GM19455 (cell line): ENCODE measurements at regions not wholly inside any gene's neighbourhood (a gene's known extent, or its start where the extent isn't known, plus 50 kb on each side); places are given as distances from the start of the nearest gene placed in this dataset.

Experiments
- ATAC-seq: cut with Tn5 transposase; IDR thresholded peaks from one replicate; pipeline ENCODE4 v1.9.1; 2021; ENCODE audit not compliant: unreplicated experiment

GRCh38 chrX:66328950-66329596, 165.0 kb downstream of the HEPH start:
- ATAC-seq = no peak

DNA sequence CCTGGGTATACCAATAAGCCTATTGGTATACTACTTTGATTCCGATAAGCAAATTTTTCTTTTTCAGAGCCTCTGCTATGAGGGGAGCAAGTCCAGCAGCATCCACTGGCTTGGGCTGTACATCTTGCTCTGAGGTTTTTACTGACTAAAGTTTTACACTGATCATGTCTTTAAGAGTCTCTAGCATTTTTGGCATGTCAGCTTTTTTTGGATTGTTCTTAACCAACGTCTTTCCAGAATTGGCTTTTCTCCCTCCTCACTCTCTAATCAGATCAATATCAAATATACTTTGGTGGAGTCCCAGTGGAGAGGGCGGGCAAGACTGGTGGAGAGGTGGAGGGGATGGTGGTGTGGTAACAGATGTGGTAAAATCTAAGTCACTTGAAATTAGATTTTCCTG, 196.8 kb downstream of the HEPH start:
- ATAC-seq = no peak

DNA sequence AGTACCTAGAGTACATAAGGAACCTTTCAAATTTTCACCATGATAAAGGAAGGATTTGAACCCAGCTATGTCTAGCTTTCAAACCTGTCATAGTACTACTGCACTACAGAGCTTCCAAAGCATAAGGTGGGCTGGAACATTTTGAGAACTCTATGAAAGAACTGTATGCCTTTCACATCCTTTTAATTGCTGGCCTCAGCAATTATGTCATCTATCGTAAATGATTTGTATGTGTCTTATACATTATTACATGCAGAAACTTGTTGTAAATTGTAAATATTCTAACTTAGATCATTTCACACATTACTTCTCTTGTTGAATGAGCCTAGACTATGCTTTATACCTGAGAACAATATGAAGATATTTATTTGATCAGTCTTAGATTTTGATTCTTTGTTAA, 220.7 kb downstream of the HEPH start:
- no peak for ATAC-seq

- no peak for ATAC-seq
Observed at GRCh38 chrX:66399273-66399672, 235.2 kb downstream of the HEPH start.

GRCh38 chrX:66402165-66402564, 236.7 kb downstream of the EDA2R start:
- ATAC-seq = no peak

- peak; percentile 63 for ATAC-seq
Observed at GRCh38 chrX:66408507-66408906, 230.4 kb downstream of the EDA2R start.

DNA sequence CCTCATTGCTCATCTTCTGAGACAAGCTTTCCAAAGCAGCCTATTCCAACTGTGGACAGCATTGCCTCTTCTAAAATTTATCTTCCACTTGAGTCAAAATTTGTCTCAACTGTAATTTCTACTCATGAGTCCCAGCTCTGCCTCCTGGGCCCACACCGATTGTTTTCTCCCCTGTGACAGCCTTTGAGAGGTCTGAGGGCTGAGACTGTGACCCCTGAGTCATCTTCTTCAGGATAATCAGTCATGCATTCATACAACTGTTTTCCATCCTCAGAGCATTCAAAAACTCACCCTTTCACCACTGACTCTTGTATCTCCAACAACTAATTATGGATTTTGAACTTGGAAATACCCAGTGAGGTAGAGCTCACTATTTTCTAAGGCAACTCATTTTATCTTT, 228.1 kb downstream of the EDA2R start:
- no peak for ATAC-seq
